Glomerular endothelial cell (primary cell): ENCODE measurements at regions not wholly inside any gene's neighbourhood (a gene's known extent, or its start where the extent isn't known, plus 50 kb on each side); places are given as distances from the start of the nearest gene placed in this dataset.

Experiments used
- DNase-seq: peaks from one replicate; pipeline ENCODE4 v3.0.0-alpha.2; 2011; ENCODE audit warnings: low read depth, low spot score; ENCODE audit errors: extremely low read depth

DNA sequence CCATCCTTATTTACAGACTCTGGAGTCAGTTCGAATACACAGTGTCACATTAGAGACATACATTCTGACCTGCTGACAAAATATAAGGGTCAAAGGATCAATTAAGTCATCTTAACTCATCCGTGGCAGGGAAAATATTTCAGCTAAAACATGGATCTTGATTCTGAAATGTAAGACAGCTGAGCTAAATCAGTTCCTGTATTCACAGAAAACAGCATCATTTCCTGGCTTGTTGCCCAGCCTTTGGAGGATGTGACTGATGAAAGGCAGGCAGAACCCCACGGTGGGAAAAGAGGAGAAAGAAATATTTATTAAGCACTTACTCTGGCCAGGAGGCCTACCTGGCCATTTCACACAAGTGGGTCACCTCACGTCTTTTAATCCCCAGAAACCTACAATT lies 101.9 kb downstream of the GAS2L3 start:
- DNase-seq, result peak; percentile 61

DNA sequence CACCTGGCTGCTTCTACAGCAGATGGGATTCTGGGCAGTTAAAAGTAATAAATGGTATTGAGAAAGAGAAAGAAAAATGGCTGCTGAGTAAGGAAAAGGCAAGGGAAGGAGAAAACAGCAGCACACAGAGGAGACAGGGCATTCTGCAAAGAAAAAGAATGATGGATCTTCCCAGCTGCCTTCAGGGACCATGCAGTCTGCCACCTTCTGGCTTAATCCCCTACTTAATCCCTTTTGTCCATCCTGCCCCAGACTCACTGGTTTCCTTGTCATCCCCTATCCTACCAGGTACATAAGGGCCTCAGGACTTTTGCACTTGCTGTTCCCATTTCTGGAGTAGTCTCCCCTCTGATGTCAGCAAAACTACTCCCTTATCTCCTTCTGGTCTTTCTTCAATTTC lies 107.6 kb downstream of the GAS2L3 start:
- DNase-seq, result no peak

DNA sequence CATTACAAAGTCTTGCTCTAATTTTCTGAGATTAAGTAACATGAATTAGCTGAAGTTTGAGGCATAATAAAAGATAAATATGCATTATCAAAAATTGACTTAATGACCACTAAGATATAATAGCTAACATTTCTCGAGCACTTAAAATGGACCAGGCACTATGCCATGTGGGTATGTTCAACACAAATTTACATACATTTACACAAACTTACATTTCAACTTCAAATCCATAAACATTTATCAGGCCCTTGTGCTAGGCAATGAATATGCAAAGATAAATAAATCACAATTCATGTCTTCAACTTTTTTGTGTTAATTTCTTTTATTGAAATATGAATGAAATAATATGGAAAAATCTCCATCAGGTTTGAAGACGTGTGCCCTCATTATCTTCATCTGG lies 108.7 kb downstream of the GAS2L3 start:
- DNase-seq, result no peak

DNA sequence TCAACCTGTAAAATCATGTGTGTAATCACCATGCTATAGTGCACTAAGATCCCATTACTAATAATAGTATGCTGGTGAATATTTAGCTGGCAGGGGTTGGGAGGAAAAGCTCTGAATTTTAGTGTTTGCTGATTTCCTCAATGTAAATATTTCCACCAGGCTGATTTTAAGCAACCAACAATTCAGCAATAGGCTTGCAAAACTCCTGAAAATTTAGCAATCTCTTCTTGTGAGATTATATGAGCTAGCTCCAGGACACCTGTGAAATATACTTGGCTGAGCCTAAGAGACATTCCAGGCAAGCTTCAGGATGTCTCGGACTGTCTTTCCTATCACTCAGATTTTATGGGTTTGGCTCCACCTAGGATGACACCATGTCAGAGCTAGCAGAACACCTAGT lies 106.9 kb upstream of the ANO4 start:
- no peak for DNase-seq

DNA sequence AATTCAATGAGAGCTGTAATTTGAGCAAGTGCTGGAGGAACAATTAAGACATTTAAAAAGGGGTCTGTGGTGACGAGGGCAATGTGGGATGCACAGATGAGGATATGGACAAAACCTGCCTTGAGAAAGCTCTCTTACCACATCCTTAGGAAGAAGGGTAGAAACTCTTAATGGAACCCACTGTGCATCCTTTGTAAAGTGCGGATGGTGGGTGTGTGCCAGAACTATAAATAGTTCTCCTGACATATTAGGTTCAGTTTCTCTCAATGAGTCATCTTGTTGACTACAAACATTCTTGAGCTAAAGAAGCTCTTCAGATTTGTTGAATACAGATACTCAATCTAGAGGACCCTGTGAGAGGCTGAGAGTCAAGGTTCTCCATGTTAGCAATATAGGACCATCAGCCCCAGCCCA lies 106.1 kb upstream of the ANO4 start:
- DNase-seq, result no peak

DNA sequence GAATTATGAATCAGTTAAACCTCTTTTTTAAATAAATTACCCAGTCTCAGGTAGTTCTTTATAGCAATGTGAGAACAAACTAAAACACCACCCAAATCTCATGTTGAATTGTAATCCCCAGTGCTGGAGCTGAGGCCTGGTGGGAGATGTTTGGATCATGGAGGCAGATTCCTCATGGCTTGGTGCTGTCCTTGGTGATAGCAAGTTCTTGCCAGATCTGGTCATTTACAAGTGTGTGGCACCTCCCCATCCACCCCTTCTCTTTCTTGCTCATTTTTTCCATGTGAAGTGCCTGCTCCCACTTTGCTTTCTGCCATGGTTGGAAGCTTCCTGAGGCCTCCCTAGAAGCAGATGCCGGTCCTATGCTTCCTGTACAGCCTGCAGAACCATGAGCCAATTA lies 102.1 kb upstream of the ANO4 start:
- no peak for DNase-seq

DNA sequence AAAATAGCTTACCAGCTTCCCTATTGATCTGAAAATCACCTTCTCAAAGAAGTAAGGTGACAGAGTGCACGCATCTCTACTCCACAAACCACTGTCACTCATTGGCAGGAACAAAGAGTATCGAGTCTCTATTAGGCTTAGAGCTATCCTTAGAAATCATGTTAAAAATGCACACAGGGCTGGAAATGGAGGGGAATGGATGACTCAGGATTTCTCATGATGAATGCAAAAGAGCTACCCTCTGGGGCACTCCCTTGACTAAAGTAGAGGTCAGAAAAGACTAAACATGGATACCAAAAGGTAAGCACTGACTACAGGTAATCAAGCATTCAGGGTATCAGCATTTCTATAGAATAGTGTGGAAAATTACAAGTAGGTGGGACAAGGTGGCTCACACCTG lies 96.1 kb upstream of the ANO4 start:
- no peak for DNase-seq

DNA sequence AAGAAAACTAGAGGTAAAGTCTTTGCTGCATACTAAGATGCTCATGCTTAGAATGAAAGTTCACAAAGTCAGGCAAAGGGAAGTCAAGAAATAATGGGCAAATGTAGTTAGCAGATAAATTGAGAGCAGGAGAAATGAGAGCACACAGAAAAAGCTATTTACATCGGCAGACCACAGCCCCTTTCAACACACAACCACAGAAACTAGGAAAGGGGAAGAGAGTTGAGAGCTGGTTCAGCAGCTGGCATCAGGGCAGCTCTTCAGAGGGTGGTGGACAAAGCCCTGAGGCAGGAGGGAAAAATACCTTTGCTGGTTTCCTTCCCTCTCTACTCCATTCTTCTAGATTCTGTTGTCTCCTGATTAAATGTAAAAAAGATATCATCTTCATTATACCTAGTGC lies 95.4 kb upstream of the ANO4 start:
- no peak for DNase-seq

DNA sequence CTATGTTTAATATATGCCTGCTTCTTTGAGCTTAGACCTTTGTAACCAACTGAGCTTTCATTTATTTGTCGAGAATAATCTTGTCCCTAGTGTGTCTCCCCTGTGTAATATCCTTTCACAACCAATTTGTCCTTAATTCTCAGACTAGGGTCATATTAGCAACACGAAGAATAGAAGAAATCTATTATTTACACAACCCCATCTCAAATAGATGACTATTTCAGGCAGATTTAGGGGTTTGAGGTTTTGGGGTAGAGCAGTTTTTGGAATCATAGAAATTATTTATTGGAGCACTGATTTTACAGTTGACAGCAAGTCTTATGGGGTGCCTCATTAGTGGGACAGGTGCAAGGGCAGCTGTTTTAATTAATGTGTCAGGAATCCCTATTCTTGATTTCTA lies 91.2 kb upstream of the ANO4 start:
- DNase-seq, result no peak

DNA sequence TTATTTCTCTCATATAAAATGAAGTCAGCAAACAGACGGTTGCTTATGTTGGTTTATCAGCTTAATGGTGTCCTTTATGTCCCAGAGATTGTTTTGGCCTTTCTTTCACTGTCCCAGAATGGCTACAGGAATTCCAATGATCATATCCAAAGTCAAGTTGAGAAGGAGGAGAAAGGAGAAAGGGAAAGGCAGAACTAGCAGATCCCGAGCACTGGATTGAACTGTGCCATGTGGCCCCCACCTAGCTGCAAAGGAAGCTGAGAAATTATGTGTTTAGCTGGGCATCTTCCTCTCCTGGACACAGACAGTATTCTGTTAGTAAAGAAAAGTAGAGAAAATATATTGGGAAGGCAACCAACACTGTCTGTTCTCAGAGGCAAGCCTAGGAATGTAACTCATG lies 90.7 kb upstream of the ANO4 start:
- no peak for DNase-seq

DNA sequence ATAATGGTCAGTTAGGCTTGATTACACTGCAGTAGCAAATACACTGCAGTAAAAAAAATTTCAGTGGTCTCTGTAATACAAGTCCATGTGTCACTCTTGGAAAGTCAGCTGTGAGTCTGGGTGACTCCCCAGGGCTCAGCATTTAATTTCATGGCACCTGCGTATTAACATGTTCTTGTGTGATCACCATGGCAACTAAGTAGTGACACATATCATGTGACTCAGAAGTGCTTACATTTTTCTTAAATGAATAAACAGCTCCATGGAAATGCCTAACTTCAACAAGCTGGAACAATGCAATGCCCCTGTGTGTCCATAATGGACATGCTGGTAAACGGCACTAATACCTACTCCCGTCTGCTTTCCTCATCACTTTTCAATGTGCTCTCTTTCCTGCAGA lies 88.5 kb upstream of the ANO4 start:
- DNase-seq, result no peak

DNA sequence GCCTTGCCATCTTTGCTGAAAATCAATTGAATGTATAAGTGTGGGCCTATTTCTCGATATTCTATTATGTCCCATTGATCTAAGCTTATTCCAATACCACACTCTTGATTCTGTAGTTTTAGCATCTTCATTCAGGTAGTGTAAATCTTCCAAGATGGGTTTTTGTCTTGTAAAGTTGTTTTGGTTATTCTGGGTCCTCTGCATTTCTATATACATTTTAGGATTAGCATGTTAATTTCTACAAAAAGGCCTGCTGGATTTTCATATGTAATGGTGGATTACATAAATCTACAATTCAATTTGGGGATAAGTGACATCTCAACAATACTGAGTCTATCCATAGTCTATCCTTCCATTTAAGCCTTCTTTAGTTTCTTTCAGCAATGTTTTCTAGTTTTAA lies 86.0 kb upstream of the ANO4 start:
- DNase-seq, result no peak

DNA sequence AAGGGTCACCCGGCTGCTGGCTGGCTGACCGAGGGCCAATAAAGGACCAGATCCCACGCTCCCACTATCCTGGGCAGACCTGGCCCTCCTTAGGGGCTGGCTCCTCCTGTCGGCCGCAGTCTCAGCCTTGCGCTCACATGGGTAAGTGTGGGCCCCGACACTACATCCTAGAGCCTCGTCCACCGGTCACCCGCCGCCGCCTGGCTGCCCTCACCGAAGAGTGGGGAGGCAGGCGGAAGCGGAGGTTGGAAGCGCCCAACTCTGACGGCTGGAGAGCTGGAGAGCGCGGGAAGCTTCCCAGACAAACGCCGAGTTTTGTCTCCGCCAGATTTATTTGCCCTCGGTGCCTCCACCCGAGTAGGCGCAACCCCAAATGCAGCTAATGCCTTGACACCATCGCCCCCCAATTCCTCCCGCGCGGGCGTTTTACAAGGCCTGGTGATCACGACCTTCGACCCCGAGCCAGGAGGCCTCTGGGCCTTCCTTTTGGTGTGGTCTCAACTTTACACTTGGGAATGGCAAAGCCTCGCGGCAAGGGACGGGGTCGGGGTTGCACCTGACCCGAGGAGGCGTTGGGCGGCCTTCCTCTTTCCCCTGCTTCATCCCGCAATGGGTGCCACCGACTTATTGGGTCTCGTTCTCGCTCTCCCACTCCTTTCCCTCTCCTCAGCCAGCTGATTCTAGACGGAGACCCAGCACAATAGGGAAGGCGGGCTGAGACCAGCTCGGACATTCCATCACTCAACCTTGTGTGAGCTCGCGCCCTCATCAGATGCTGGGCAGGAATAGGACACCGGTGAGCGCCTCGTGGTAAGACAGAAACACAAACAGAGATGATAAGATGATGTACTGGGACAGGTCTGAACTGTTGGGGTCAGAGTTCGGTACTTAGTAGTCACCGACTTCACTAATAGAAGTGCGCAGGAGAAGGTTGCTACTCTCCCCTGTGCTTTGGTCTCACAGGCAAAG lies 78.3 kb upstream of the ANO4 start:
- no peak for DNase-seq

DNA sequence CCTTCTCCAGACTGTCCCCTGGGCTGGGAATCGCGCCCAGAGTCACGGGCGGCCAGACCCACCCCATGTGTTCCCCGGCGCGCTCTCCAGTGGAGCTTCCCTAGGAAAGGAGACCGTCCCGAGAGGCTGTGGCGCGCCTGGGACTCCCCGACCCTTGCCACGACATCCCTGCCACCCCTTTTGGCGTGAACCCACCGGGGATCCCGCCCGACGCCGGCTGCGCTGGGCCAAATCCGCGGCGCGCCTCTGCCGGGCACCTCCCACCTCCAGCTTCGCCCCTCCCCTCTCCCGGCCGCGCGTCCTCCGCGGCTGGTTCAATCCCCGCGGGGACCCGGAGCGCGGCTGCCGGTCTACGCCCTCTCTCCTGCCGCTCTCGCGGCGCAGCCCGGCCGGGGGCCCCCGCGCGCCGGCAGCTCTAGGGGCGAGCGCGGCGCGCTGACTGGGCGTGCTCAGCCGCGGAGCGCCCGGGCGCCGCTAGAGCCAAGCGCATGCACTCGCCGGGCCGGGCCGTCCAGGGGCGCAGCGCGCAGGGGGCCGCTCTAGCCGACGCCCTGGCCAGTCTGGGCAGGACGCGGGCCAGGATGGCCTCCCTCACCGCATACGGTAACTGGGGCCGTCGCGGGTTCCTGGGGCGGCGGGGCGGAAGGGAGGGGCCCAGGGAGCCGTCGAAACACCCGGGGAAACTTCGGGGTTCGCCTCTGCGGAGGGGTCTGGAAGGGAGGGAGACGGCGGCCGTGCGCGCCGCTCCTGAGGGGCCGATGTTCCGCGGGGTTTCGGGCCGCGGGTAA lies 77.4 kb upstream of the ANO4 start:
- no peak for DNase-seq

DNA sequence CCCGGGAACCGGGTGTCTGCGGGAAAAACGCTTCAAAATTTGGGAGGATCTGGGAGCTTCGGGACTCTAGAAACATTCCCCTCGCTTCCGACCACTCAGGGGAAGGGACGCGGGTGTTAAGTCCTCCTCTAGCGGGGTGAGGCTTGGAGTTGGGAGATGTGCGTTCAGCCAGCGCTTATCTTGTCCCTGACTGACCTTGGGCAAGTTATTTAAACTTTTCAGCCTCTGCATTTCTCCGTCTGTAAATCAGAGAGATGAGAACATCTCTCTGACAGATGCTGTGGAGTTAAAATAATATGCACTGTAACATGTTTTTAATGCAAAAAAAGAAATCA lies 76.9 kb upstream of the ANO4 start:
- DNase-seq, result no peak

DNA sequence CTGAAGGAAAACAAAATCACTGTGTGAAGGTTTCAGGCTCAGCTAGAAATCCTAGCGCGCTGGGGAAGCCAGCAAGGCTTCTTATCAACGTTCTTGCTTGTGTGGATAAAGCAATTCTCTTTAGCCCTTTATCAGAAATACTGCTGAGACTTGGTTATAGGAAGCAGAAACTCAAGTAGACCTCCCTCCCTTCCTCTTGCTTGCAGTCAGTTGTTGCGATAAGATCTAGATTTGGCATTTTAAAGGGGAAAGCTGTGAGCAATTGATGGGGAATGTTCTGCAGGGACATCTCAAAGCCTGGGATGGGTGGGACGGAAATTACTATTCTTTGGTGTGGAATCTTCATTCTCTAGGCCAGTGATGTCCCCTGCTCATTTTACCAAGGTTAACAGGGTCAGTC lies 76.4 kb upstream of the ANO4 start:
- no peak for DNase-seq

DNA sequence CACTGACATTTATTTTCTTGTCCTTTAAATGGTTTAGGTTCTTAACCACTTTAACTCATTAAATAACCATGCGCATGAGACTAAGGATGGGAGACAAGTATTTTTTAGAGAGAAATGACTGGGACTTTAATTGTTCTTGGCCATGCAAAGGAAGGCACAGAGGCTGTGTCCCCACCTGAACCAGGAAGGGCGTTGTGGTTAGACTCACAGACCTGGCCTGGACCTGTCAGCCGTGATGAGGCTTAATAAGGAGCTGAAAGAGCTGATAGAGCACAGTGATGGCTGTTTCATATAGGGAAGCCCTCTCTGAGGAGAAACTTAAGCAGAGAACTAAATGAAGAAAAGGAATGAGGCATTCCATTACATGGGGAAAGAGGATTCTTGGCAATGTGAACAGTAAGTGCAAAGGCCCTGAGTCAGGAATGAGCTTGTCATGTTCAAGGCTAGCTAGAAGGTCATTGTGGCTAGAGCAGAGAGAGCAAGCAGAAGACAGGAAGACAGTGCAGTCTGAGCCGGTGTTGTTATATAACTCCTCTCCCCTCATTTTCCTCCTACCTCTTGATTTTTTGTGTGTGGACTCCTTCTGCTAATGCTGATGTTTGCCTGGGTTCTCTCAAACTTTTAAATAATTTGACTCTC lies 74.4 kb upstream of the ANO4 start:
- no peak for DNase-seq

DNA sequence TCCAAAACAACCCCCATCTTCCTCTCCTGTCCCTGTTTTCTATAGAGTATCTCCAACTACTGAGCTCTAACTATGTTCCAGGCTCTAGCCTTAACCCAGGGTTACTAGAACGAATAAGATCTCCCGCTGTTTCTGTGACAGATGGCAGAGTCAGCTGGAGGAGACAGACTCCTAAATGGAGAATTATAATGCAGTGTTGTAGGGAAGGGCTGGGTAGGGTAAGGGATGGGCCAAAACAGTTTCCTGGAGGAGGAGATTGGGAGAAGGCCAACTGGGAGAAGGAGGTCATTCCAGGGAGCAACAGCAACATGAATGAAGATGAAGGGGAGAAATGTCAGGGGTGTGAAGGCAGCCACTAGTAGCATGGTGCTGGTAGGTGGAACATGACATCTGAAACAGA lies 73.4 kb upstream of the ANO4 start:
- DNase-seq, result no peak

DNA sequence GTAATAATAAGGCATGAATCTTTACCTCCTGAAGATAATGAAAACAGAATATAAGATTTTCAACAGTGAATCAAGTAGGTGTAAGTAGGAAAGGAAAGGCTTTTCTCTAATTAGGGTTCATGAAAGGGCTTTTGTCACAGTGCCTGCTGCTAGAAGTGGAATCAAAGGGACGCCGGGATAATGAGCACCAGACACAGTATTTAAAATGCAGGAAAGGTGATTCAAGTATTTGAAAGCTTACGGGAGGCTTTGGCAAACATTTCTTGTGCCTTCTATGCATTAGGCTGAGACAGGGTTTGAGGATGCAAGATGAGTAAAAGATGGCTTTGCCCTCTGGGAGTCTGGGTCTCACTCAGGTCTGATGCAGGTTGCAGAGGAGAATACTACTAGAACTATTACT lies 70.5 kb upstream of the ANO4 start:
- no peak for DNase-seq

DNA sequence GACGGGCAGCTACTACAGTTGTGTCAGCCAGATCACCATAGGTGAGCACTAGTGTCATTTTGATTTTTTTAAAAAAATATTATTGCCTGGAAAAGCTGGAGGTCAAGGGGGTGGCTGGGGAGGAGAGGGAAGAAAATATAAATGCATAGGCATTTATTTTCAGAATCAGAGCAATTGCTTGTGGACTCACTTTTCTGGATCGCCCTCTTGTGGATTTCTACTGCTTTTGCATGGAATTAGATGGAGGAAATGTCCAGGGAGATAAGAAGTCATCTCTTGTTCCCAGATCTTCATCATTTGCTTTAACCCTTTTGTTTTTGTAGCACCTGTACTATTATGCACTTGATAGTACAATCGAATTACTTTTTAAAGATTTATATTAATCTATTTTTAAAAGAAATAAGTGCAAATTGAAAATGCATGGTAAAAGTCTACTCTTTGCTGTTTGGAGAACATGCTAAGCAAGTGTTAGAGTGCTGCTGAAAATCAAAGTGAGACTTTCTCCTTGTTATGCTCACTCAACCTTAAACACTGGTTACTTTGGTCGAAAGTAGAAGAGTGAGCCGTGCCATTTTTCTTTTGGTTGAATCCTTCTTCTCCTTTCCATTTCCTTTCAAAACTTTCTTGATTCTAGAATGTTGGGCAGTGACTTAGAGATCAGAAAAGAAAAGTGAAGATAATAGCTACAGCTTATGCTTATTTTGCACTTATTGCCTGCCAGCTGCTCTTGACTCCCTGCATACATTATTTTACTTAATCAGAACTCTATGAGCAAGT lies 60.6 kb upstream of the ANO4 start:
- peak; percentile 25 for DNase-seq

DNA sequence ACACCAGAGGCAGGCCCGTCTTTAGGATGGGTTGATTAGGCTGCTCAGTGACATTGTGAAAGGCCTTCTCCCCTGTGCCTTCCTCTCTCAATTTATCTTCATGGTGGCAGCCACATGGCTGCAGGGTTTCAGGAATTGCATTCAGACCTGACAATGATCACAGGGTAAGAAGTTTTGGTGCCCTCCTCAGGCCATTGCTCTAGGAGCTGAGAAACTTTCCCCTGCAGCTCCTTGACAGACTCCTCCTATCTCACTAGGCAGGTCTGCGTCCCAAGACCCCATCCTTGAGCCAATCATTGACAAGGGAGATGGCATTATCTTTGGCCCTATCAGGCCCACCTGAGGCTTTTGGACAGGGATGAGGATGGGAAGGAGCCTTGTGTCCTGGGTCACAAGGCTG lies 57.4 kb upstream of the ANO4 start:
- DNase-seq, result no peak
